HG02759 (cell line): ENCODE measurements at regions not wholly inside any gene's neighbourhood (a gene's known extent, or its start where the extent isn't known, plus 50 kb on each side); places are given as distances from the start of the nearest gene placed in this dataset.
"Not testable (repeated sequence)": the region's sequence is repeated elsewhere in the genome, so short reads cannot be mapped to it uniquely, and the experiment has no call there.

ENCODE experiments used
- ATAC-seq: cut with Tn5 transposase; IDR thresholded peaks from one replicate; pipeline ENCODE4 v1.9.1; 2021; ENCODE audit warnings: mild to moderate bottlenecking, moderate library complexity; ENCODE audit not compliant: unreplicated experiment

DNA sequence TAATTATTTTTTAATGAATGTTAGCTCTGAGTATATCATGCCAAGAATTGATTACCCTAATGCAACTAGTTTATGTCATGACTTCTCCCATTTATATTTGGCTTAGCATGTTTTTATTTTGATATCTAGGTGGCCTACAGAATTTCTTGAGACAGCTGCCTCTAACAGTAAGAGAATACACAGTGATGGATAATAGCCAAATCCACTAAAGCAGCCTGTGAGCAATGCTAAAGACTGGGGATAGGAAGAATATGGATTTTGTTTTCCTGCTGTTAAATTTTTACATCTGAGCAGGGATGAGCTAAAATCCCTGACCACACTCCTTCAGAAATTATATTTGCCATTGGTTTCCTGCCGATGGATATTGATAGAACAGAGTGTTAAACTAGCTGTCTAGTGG, 149.3 kb upstream of the TGFBR2 start:
- ATAC-seq: no peak

DNA sequence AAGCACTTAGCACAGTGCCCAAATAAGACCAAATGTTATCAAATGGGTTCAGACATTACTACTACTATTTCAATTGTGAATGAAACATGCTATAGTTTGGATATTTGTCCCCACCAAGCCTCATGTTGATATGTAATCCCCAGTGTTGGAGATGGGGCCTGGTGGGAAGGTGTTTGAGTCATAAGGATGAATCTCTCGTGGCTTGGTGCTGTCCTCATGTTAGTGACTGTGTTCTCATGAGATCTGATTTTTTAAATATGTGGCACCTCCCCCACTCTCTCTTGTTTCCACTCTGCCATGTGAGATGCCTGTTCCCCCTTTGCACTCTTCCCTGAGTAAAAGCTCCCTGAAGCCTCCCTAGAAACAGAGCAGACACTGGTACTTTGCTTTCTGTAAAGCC, 148.7 kb upstream of the TGFBR2 start:
- no peak for ATAC-seq

DNA sequence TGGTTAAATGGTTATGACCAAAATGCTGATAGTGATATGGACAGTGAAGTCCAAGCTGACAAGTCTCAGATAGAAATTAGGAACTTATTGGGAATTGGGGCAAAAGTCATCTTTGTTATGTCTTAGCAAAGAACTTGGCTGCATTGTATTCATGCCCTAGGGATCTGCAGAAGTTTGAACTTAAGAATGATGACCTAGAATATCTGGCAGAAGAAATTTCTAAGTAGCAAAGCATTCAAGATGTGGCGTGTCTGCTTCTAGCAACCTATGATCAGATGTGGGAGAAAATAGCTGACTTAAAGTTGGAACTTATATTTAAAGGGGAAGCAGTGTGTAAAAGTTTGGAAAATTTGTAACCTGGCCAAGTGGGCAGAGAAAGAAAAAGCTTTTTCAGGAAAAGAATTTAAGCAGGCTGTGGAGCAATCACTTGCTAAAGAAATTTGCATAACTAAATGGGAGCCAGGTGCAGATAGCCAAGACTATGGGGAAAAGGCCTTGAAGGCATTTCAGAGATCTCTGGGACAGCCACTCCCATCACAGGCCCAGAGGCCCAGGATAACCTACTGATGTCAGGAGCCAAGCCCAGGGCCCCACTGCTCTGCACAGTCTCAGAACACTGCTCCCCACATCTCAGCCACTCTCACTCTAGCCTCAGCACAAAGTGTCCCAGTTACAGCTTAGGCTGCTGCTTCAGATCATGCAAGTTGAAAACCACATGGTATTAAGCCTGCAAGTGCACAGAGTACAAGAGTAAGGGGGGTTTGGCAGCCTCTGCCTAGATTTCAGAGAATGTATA, 147.8 kb upstream of the TGFBR2 start:
- ATAC-seq: no peak

DNA sequence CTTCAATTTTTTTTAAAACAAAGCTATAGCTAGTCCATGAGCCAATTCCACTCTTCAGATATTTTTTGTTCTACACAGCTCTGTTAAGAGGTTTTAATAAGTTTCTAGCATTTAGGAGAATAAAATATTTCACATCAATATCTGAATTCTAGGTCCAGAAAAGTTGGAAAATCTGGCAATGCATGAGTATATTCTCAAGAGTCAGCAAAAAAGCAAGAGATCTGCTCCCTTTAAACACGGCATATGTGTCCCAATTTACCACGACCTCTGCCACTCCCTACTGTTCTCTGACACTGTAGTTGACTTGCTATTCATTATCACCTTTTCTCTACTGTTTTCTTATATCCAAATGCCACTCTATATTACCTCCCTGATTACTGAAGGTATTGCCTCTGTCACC, 145.1 kb upstream of the TGFBR2 start:
- no peak for ATAC-seq

DNA sequence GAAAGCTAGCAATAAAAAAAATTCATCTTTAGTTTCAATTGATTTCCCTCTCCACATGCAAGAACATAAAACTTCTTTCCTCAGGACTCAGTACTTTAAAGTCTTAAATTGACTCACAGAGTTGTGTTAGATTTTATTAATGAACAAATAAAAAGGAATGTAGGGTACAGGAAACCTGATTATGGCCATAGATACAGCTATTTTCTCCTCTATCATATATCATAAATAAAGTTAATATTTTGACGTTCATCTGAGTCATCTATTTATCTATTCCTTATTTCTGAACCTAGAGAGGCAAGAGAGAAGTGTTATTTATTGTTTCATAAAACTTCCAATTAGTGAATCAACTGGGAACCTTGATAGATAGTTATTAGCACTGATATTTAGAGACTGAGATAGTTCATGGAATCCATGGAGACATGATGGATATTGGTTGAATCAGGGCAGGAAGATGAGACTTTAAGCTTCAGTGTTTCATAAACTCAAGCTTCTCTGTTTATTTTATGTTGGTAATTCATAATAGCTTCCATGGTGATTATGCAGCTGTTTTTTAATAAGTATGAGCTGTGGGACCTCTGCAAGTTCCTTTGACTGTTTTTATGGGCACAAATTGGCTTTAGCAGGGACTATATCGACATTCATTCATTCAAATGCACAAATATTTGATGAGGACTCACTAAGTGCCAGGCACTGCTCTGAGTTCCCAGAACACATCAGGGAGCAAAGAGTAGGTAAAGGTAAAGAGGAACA, 143.5 kb upstream of the TGFBR2 start:
- no peak for ATAC-seq

DNA sequence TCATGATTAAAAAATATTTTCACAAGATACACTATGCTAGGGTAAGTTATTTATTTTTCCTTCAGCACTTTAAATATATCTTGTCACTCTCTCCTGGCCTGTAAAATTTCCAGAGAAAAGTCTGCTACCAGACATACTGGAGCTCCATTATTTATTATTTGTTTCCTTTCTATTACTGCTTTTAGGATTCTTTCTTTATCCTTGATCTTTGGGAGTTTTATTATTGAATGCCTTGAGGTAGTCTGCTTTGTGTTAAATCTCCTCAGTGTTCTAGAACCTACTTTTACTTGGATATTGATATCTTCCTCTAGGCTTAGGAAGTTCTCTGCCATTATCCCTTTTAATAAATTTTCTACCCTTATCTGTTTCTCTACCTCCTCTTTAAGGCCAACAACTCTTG, 142.0 kb upstream of the TGFBR2 start:
- ATAC-seq: no peak

DNA sequence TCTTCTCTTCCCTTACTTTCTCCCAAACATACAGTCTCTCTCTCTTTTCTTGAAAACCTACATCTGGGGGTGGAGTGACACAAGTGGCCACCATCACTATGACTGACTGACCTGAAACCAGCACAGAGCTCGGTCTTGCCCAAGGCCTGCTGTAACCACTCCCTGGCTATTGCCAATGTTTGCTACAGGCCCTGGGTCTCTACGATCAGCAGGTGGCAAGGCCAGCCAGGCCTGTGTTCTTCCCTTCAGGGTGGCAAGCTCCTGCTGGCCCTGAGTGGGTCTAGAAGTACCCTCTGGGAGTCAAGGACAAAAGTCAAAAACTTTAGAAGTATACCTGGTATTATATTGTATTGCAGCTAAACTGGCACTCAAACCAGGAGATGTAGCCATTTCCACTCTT, 140.9 kb upstream of the TGFBR2 start:
- no peak for ATAC-seq

DNA sequence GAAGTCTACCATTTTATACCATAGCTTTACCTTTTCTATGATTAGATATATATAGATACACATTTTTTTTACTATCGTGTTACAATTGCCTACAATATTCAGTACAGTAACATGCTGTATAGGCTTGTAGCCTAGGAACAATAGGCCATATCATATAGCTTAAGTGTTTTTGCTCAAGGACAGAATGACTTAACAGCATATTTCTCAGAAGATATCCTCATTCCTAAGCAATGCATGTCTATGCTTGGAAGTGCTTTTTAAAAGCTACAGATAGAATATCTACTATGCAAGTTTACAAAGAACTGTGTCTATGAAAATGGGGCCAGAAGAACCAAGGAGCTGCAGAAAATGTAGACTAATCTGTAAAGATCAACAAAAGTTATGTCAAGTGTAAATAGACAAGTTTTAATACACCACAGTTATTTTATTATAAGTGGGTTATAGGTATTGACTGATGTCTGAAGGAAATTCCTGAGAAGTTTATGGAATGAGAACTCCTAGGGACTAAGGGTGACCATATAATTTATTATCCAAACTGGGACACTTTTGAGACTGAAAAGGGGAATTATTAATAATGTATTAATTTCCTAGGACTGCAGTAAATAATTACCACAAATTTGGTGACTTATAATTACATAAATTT, 138.7 kb upstream of the TGFBR2 start:
- ATAC-seq: no peak

DNA sequence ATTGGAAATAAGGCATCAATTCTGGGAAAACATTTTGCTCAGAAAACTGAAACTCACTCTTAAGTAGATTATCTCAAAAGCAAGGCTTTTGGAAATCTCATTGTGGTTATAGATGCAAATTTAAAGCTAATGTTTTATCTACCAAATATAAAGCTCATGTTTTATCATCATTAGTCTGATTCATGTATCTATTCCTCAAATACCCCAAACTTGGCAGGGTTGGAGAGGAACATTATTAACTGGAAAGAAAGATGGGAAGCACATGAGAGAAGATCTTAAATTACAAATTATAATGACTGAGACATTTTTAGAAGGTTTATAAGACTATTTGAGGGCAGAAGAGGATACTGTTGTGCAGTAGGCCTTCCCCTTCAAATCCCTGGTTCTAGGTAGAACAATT, 137.3 kb upstream of the TGFBR2 start:
- ATAC-seq: no peak

DNA sequence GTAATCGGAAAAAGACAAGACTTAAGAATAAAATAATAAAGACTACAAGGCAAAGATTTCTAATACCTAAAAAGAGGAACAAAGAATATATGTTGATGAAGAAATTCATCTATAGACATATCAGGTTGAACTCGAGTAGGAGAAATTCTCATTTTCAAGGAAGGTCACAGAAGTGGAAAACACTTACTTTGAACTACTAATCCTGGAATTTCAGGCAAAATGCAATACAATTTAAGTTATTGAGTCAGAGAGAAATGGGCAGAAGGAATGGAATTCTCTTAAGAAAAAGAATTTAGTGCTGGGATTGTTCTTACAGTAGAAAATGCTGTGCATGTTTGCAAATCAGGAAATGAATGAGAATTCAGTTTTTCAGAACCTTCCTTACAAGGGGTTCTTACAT, 135.9 kb upstream of the TGFBR2 start:
- no peak for ATAC-seq

DNA sequence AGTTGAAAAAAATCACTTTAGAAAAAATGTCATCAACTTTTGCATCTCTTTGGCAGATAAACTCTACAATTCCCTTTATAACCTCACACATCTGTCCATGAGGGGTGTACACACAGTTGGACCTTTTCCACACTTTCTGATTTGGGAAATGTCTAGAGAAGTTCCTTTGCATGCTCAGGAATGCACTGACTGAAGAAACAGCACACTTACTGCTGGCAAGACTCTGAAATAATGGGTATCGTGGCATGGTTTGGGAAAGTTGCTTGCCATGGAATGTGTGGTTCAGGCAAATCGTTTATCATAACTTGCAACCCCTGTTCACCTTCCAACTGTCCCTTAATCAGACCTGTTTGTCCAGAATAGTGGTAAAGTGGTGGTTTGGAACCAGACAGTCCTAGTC, 135.3 kb upstream of the TGFBR2 start:
- no peak for ATAC-seq

DNA sequence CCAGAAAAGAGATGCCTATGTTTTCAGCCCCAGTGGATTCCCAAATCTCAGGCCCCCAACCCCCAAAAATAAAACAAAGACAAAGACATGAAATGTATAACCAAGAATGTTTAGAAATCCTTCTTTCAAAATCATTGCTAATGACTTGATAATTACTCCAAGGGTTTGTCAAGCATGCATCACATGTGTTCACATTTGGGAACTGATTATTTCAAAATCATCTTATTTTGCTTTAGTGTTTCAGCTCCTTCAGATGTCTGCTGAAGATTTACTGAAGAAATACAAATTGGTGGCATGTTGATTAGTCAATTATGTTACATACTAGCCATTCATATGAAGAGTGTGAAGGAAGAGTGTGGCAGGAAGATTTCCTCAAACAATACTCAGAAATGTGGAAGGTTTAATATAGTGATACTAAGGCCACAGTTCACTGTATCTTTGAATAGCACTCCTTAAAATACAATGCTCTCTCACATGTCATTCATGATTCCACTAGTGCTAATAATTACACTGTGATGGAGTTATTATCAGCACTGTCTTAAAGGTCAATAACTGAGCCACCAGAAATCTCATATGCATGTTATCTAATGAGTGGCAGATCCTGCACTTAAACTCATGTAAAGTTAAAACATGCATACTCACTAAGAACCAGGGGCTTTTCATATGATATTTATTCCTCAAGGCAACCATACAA, 134.5 kb upstream of the TGFBR2 start:
- ATAC-seq: no peak

DNA sequence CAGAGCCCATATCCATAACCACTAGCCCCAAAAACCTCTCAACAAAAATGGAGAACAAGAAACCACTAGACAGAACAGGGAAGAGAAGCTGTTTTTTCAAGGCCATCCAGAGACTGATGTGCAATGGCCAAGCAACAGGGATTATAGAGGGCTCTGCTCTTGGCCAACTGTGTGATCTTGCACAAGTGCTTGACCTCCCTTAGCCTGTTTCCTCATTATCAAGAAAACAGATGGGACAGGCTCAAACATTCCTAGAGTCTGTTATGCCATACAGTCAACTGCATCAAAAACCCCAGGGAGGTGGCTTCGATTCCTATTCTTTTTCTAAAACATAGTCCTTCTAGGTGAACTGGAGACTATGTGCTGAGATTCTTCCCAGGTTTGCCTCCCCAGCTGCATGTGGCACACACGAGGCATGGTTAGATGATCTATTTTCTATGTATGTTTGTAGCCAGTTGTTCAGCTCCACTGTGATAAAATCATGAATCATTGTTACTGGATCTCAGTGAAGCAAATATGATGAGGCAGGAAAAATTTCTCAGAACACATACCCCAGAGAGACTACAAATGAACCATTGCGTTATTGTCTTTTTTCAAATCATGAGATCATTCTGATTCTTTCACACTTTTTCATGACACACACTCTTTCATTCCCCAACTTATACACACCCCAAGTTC, 132.9 kb upstream of the TGFBR2 start:
- no peak for ATAC-seq

DNA sequence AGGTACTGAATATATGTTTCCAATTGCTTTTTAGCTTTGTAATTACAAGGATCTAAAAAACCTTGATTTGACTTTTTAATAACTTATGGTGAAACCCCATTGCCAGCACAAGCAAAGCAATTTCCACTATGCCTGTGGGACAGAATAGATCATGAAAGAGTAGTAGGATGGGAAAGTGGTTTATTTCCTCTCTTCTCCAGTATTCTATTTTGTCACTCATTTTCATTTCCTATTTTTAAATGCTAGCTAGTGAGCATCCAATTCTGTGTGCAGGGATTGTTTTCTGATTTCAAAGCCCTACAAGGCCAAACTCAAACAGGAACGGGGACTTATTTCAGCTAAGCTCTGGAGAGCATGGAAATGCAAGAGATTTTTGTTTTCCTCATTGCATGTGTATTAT, 132.0 kb upstream of the TGFBR2 start:
- no peak for ATAC-seq

DNA sequence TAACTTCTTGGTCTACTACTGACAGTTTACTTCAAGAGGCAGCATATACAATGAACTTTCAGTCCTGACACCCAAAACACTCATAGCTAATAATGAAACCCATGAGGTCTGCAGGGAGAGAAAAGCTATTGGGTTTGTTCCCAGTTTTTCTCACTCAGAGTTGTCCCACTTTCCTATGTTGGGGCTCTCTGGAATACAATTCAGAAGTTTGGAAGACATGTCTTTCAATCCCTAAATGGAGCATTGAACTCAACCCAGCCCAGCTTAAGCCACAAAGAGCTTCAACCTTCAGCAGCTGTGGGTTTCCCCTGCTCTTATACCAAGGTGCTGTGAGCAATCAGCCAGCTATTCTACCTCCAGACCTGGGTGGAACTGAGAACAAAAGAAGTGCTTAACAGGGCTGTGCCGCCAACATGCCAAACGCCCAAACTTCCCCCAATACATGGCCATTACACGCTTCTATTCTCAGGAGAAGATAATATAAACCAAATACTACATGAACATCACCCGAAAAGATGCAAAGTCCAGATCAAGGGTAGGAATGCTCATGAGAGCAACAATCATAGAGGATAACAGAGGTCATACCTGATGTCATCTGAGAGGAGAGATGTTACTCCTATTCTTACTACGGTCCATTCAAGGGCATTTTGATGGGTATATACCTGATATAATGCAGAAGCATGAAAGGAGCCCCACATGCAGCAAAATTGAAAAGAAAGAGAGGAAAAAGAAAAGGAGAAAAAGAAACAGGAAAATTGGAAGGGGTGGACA, 131.2 kb upstream of the TGFBR2 start:
- ATAC-seq: peak; percentile 94

DNA sequence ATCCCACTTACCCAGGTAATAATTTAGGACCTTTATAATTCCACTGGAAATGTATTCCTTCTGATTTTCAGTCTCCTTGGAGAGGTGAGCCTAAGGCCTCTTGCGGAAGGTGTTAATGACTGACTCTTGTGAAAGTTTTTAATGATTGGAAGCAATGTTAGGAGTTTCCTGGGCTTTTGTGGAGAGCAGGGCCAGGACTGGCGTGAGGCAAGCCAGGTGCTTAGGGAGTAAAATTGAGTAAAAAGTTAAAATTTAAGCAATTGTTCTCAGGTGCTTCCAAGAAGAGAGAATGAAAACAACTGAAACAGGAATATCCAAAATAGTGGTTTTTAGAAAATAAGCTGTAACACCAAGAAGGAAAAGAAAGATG, 130.6 kb upstream of the TGFBR2 start:
- ATAC-seq: no peak

DNA sequence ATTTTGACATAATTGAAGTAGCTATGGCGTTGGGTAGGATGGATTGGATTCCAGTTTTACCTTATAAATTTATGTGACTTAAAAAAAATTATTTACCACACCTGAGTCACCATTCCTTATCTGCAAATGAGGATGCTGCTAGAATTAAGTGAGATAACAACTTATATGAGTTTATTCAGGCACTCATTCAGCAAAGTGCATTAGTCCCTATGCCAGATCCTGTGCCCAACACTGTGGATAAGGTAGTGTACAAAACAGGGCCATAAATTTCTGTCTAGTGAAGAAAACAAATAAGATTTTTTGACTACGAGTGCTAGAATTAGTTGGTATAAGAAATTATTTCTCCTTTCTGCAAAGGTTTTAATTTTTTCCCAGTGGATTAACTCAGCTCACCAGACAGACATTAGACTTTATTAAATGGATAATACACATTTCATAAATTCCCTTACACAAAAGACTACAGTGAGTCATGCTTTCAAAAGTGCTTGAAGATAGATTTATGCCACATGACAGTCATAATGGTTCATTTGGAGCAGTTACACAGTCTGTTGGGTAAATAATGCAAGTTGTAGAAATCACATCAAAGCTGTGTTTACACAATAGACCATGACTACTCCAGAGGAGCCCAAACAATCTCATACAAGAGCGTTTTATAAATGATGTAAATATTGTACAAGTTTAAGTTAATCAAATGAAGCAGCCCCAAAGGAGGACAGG, 129.9 kb upstream of the TGFBR2 start:
- peak; percentile 39 for ATAC-seq

DNA sequence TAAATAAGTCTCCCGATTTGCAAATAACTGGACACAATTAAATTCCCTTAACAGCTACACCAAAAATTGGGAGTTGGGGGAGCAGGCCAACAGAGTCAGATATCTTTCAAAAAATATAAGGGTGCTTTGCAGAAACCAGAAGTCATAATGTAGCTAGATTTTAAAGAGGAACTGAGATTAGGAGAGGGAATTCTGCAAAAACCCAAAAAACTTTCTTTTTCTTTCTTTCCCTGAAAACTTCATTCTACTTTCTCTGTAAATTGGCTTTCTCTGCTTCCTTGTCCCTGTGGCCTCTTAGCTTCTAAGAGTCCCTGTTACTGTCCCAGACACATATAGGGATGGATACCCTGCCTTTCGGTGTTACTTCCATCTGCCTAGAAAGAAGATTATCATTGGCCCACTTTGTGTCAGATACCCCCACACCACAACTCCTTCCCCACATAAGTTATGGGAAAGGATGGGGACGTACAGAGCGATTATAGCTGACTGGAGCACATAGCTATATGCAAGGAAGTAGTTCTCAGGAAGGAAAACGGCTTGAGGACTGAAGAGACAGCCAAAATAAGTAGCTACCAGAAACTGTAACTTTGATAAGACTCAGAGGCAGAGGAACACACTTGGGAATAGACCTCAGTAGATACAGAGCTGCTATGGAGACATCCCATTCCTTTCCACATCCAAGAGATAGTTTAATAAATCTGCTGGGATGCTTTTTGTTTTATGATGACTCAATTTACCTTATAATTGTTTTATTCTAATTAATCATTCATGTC, 129.1 kb upstream of the TGFBR2 start:
- ATAC-seq: no peak

DNA sequence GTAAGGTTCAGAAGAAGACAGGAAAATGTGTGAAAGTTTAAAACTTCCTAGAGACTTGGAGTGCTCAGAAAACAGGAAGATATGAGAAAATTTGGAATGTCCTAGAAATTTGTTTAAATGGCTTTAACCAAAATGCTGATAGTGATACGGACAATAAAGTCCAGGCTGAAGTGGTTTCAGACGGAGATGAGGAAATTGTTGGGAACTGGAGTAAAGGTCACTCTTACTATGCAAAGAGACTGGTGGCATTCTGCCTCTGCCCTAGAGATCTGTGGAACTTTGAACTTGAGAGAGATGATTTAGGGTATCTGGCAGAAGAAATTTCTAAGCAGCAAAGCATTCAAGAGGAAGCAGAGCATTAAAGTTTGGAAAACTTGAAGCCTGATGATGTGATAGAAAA, 126.7 kb upstream of the TGFBR2 start:
- ATAC-seq: not testable (repeated sequence)
